ENCODE measurements at regions not wholly inside any gene's neighbourhood (a gene's known extent, or its start where the extent isn't known, plus 50 kb on each side); places are given as distances from the start of the nearest gene placed in this dataset.

- TF ChIP-seq CTCF (conservative IDR thresholded peaks at IDR 0.05) (no peak), ZFX (IDR thresholded peaks at IDR 0.05) (no peak)
These were observed 476.0 kb upstream of the ONECUT1 start for GRCh38 chr15:53266176-53266575.

GRCh38 chr15:53260647-53261046 is 470.5 kb upstream of the ONECUT1 start:
- H3K27ac ChIP-seq: no peak overlapping the region
- TF ChIP-seq CTCF (conservative IDR thresholded peaks at IDR 0.05) (no peak), ZFX (IDR thresholded peaks at IDR 0.05) (no peak)

More at GRCh38 chr15:53266176-53266575, 476.0 kb upstream of the ONECUT1 start:
- no peak overlapping the region for H3K27ac ChIP-seq

- no peak for TF ChIP-seq ZFX (IDR thresholded peaks at IDR 0.05)
- TF ChIP-seq CTCF (conservative IDR thresholded peaks at IDR 0.05): no peak
- no peak overlapping the region for H3K27ac ChIP-seq
These were observed 466.3 kb upstream of the ONECUT1 start for GRCh38 chr15:53256457-53256856.

- TF ChIP-seq CTCF (conservative IDR thresholded peaks at IDR 0.05) (no peak), ZFX (IDR thresholded peaks at IDR 0.05) (no peak)
These were observed 465.9 kb upstream of the ONECUT1 start for GRCh38 chr15:53256043-53256442.

GRCh38 chr15:53251996-53252395 is 461.9 kb upstream of the ONECUT1 start:
- TF ChIP-seq ZFX (IDR thresholded peaks at IDR 0.05) (no peak), CTCF (conservative IDR thresholded peaks at IDR 0.05) (no peak)
- no peak overlapping the region for H3K27ac ChIP-seq

More at GRCh38 chr15:53256043-53256442, 465.9 kb upstream of the ONECUT1 start:
- no peak overlapping the region for H3K27ac ChIP-seq

- TF ChIP-seq CTCF (conservative IDR thresholded peaks at IDR 0.05): no peak
- no peak for TF ChIP-seq ZFX (IDR thresholded peaks at IDR 0.05)
- no peak overlapping the region for H3K27ac ChIP-seq
These were observed 461.4 kb upstream of the ONECUT1 start for GRCh38 chr15:53251523-53251922.

GRCh38 chr15:53247041-53247708 is 457.0 kb upstream of the ONECUT1 start:
- no peak for TF ChIP-seq CTCF (conservative IDR thresholded peaks at IDR 0.05)
- no peak for TF ChIP-seq ZFX (IDR thresholded peaks at IDR 0.05)
- no peak overlapping the region for H3K27ac ChIP-seq

Measured in C4-2B (cell line).